GM10266 (cell line): ENCODE measurements at regions not wholly inside any gene's neighbourhood (a gene's known extent, or its start where the extent isn't known, plus 50 kb on each side); places are given as distances from the start of the nearest gene placed in this dataset.

ENCODE experiments used
- DNase-seq: peaks from one replicate; pipeline ENCODE4 v3.0.0; 2012; ENCODE audit errors: extremely low spot score
- TF ChIP-seq, protein P1 (sequence below): IDR thresholded peaks from 2 replicates; pipeline ENCODE4 v1.5.1; 2012; ENCODE audit warnings: mild to moderate bottlenecking, low read depth; ENCODE audit not compliant: control insufficient read depth, insufficient read depth; ENCODE audit errors: missing control alignments

GRCh38 chrX:135632353-135632752, 81.1 kb upstream of the CT45A1 start:
- TF ChIP-seq, protein P1, sequence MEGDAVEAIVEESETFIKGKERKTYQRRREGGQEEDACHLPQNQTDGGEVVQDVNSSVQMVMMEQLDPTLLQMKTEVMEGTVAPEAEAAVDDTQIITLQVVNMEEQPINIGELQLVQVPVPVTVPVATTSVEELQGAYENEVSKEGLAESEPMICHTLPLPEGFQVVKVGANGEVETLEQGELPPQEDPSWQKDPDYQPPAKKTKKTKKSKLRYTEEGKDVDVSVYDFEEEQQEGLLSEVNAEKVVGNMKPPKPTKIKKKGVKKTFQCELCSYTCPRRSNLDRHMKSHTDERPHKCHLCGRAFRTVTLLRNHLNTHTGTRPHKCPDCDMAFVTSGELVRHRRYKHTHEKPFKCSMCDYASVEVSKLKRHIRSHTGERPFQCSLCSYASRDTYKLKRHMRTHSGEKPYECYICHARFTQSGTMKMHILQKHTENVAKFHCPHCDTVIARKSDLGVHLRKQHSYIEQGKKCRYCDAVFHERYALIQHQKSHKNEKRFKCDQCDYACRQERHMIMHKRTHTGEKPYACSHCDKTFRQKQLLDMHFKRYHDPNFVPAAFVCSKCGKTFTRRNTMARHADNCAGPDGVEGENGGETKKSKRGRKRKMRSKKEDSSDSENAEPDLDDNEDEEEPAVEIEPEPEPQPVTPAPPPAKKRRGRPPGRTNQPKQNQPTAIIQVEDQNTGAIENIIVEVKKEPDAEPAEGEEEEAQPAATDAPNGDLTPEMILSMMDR: peak; percentile 36
- peak; percentile 8 for DNase-seq

DNA sequence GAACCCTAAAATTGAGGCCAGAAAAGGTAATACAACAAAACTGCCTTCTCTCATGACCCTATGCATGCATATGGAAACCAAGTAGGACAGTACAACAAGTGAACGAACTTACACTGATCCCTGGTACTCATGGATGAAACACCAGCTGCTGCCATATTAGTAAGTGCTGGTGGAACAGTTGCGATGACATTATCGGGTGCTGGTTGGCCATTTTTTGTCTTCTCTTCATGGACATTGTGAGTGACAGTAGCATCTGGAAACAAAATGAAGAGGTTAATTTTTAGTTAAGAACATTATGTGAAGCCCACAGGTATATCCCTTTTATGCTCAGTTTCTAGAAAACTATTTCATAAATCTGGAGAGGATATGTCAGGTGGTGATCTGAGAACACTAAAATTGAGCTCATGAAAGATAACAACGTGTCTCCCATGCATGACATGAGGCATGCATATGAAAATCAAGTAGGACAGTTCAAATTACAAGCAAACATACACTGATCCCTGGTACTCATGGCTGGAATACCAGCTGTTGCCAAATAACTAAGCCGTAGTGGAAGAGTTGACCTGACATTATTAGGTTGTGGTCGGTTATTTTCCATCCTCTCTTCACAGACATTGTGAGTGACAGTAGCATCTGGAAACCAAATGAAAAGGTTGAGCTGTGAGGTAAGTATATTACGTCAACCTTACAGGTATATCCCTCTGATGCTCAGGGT, 74.2 kb upstream of the CT45A1 start:
- DNase-seq: no peak
- TF ChIP-seq, protein P1: no peak

DNA sequence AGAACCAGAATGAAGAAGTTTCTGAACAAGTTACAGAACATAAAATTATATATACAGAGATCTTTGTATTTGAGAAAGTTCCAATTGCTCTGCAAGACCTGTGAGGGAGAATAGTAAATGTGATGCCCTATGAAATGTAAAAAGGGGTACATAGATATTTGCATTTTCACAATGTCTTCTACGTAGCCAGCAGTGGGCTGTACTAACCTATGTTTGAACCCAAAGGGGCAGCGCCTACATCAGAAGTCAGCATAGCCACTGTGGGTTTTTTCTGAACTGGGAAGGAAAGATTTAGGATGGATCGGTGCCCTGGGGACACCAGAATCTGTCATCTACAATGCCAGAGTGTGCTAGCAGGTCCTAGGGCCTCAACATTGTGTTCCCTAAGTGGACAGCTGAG, 69.5 kb upstream of the CT45A1 start:
- DNase-seq: no peak
- TF ChIP-seq, protein P1: no peak

- DNase-seq: no peak
- TF ChIP-seq, protein P1: no peak
These were observed 68.8 kb upstream of the CT45A1 start for GRCh38 chrX:135644624-135645023.

DNA sequence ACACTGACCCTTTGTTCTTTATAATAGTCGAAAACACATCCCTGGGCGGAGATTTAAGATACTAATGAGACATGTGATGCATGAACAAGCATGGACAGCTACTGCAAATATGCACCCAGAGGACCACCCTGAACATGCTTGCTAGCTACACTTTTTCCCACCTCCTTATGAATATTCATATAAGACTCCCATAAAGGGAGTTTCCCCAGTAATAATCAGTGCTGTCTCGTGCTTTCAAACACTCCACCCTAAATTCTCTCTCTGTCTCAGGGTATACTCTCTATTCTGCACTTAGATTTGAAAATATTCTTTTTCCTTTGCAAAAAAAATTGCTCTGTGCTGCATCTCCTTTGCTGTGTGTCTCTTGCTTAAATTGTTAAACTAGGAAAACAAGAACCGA, 64.4 kb upstream of the CT45A1 start:
- TF ChIP-seq, protein P1: no peak
- DNase-seq: no peak

- no peak for DNase-seq
- TF ChIP-seq, protein P1: no peak
These were observed 63.9 kb upstream of the CT45A1 start for GRCh38 chrX:135649561-135649960.

GRCh38 chrX:135651647-135652295, 61.7 kb upstream of the CT45A1 start:
- TF ChIP-seq, protein P1: no peak
- no peak for DNase-seq
